ENCODE measurements at regions not wholly inside any gene's neighbourhood (a gene's known extent, or its start where the extent isn't known, plus 50 kb on each side); places are given as distances from the start of the nearest gene placed in this dataset.

GRCh38 chr14:61904946-61905345 lies 142.7 kb downstream of the SNAPC1 start:
- Mint-ChIP-seq H3K27ac (no peak overlapping the region), H3K4me3 (no peak overlapping the region), H3K27me3 (ENCODE audit: low read depth in 2 of 2) (peaks cover 7 to 21% of the 10 kb centered on the region in 2 donors), H3K9me3 (no peaks in the 10 kb centered on the region), H3K4me1 (no peaks in the 10 kb centered on the region), H3K36me3 (no peaks in the 10 kb centered on the region)
- 86% methylated on average over 1 of the region's 2 CpGs for WGBS (ENCODE audit: insufficient coverage)
- no peaks in the 10 kb centered on the region for H3K9me3 ChIP-seq (ENCODE audit: control insufficient read depth, insufficient read depth, low read length)
- no peak for TF ChIP-seq CTCF (IDR thresholded peaks at IDR 0.05)
- H3K4me1 ChIP-seq (ENCODE audit: control insufficient read depth, insufficient read depth, low read length): no peaks in the 10 kb centered on the region
- H3K4me3 ChIP-seq (ENCODE audit: low read length): no peak overlapping the region
- intact Hi-C loops (cut with micrococcal nuclease): no loop called here
- ATAC-seq (no peak), DNase-seq (no peak)
- H3K36me3 ChIP-seq (ENCODE audit: control insufficient read depth, insufficient read depth, low read length): no peaks in the 10 kb centered on the region
- H3K27me3 ChIP-seq (ENCODE audit: control insufficient read depth, insufficient read depth, low read length): no peaks in the 10 kb centered on the region
- no peak overlapping the region for H3K27ac ChIP-seq (ENCODE audit: low read length)

GRCh38 chr14:61911574-61911973 lies 149.4 kb downstream of the SNAPC1 start:
- ATAC-seq: no peak
- peaks cover 16 to 23% of the 10 kb centered on the region in 2 donors for H3K27me3 Mint-ChIP-seq (ENCODE audit: low read depth in 2 of 2)
- no peak overlapping the region for H3K4me3 ChIP-seq (ENCODE audit: low read length)

GRCh38 chr14:61918998-61919397 lies 156.8 kb downstream of the SNAPC1 start:
- Mint-ChIP-seq H3K9me3 (no peaks in the 10 kb centered on the region), H3K4me3 (no peak overlapping the region), H3K4me1 (no peaks in the 10 kb centered on the region), H3K36me3 (no peaks in the 10 kb centered on the region), H3K27ac (no peak overlapping the region), H3K27me3 (ENCODE audit: low read depth in 2 of 2) (peaks cover 32 to 69% of the 10 kb centered on the region in 2 donors)
- no peak for ATAC-seq
- no peak for TF ChIP-seq CTCF (IDR thresholded peaks at IDR 0.05)
- no peak for DNase-seq
- H3K4me1 ChIP-seq (ENCODE audit: control insufficient read depth, insufficient read depth, low read length): no peaks in the 10 kb centered on the region
- H3K36me3 ChIP-seq (ENCODE audit: control insufficient read depth, insufficient read depth, low read length): no peaks in the 10 kb centered on the region
- H3K27ac ChIP-seq (ENCODE audit: low read length): no peak overlapping the region
- 73% methylated on average over 2 of the region's 2 CpGs for WGBS (ENCODE audit: insufficient coverage)
- H3K9me3 ChIP-seq (ENCODE audit: control insufficient read depth, insufficient read depth, low read length): no peaks in the 10 kb centered on the region
- H3K4me3 ChIP-seq (ENCODE audit: low read length): no peak overlapping the region
- H3K27me3 ChIP-seq (ENCODE audit: control insufficient read depth, insufficient read depth, low read length): no peaks in the 10 kb centered on the region
- intact Hi-C loops (cut with micrococcal nuclease): no loop called here

More at GRCh38 chr14:61911574-61911973, 149.4 kb downstream of the SNAPC1 start:
- Mint-ChIP-seq H3K4me1 (no peaks in the 10 kb centered on the region), H3K9me3 (no peaks in the 10 kb centered on the region), H3K27ac (no peak overlapping the region), H3K4me3 (no peak overlapping the region), H3K36me3 (no peaks in the 10 kb centered on the region)
- H3K36me3 ChIP-seq (ENCODE audit: control insufficient read depth, insufficient read depth, low read length): no peaks in the 10 kb centered on the region
- 43% methylated on average over 3 of the region's 4 CpGs for WGBS (ENCODE audit: insufficient coverage)
- H3K4me1 ChIP-seq (ENCODE audit: control insufficient read depth, insufficient read depth, low read length): no peaks in the 10 kb centered on the region
- no peak for TF ChIP-seq CTCF (IDR thresholded peaks at IDR 0.05)
- H3K9me3 ChIP-seq (ENCODE audit: control insufficient read depth, insufficient read depth, low read length): no peaks in the 10 kb centered on the region
- intact Hi-C loops (cut with micrococcal nuclease): no loop called here
- no peaks in the 10 kb centered on the region for H3K27me3 ChIP-seq (ENCODE audit: control insufficient read depth, insufficient read depth, low read length)
- peak in 1 of 2 donors; percentile 56 for DNase-seq
- no peak overlapping the region for H3K27ac ChIP-seq (ENCODE audit: low read length)

- no peak for DNase-seq
- no peak overlapping the region for H3K4me3 ChIP-seq (ENCODE audit: low read length)
- Mint-ChIP-seq H3K9me3 (no peaks in the 10 kb centered on the region), H3K27me3 (ENCODE audit: low read depth in 2 of 2) (peaks cover 24 to 65% of the 10 kb centered on the region in 2 donors), H3K36me3 (no peaks in the 10 kb centered on the region), H3K4me3 (no peak overlapping the region), H3K27ac (no peak overlapping the region), H3K4me1 (no peaks in the 10 kb centered on the region)
- H3K4me1 ChIP-seq (ENCODE audit: control insufficient read depth, insufficient read depth, low read length): no peaks in the 10 kb centered on the region
- H3K36me3 ChIP-seq (ENCODE audit: control insufficient read depth, insufficient read depth, low read length): no peaks in the 10 kb centered on the region
- ATAC-seq: no peak
- intact Hi-C loops (cut with micrococcal nuclease): no loop called here
- no peaks in the 10 kb centered on the region for H3K9me3 ChIP-seq (ENCODE audit: control insufficient read depth, insufficient read depth, low read length)
- 36% methylated on average over 3 of the region's 4 CpGs for WGBS (ENCODE audit: insufficient coverage)
- H3K27me3 ChIP-seq (ENCODE audit: control insufficient read depth, insufficient read depth, low read length): no peaks in the 10 kb centered on the region
- no peak for TF ChIP-seq CTCF (IDR thresholded peaks at IDR 0.05)
- H3K27ac ChIP-seq (ENCODE audit: low read length): no peak overlapping the region
Measured at GRCh38 chr14:61923348-61923747, 161.1 kb downstream of the SNAPC1 start.

All from natural killer cell (primary cell).